WTC11 (cell line): ENCODE measurements at regions not wholly inside any gene's neighbourhood (a gene's known extent, or its start where the extent isn't known, plus 50 kb on each side); places are given as distances from the start of the nearest gene placed in this dataset.

Experiments
- ATAC-seq: fragments of 200-7000 bp; cut with Tn5 transposase; 2 replicates; pipeline ENCODE4 v1.10.0; 2021; ENCODE audit warnings: mild to moderate bottlenecking, moderate library complexity
- CTCF ChIA-PET: fragments of 300-600 bp; sonication (Branson Sonifier 250); formaldehyde crosslinking; loops from one replicate; lab custom pipeline; 2021; ENCODE audit warnings: antibody characterized with exemption; lab: Charles Lee
- POLR2A ChIA-PET: fragments of 350-600 bp; sonication (Branson Sonifier 250); formaldehyde crosslinking; loops from one replicate; lab custom pipeline; 2021; ENCODE audit warnings: antibody characterized with exemption; lab: Charles Lee
- DNase-seq: peaks from one replicate; pipeline ENCODE4 v3.0.0; 2021; ENCODE audit warnings: low spot score
- H3K27ac Mint-ChIP-seq: 2 replicates; pipeline ENCODE4 v1.8.0; 2021; ENCODE audit warnings: mixed read lengths
- H3K27me3 Mint-ChIP-seq: 2 replicates; pipeline ENCODE4 v1.8.0; 2021; ENCODE audit warnings: low read depth, mild to moderate bottlenecking, moderate library complexity, mixed read lengths
- H3K36me3 Mint-ChIP-seq: 2 replicates; pipeline ENCODE4 v1.8.0; 2021; ENCODE audit warnings: mixed read lengths
- H3K4me1 Mint-ChIP-seq: 2 replicates; pipeline ENCODE4 v1.8.0; 2022; ENCODE audit warnings: mixed read lengths
- H3K4me3 Mint-ChIP-seq: 2 replicates; pipeline ENCODE4 v1.8.0; 2021; ENCODE audit warnings: mild to moderate bottlenecking, moderate library complexity, mixed read lengths
- H3K9me3 Mint-ChIP-seq: 2 replicates; pipeline ENCODE4 v1.8.0; 2021; ENCODE audit warnings: mixed read lengths
- ETV6 ChIP-seq: sonication (generic); formaldehyde crosslinking; IDR thresholded peaks from 2 replicates; pipeline ENCODE4 v1.8.1; 2022; ENCODE audit warnings: mild to moderate bottlenecking, missing genetic modification reagents
- GTF2I ChIP-seq: fragments of 250-450 bp; sonication (Bioruptor Pico); conservative IDR thresholded peaks from 2 replicates; pipeline ENCODE4 v1.4.0; 2021; ENCODE audit warnings: mild to moderate bottlenecking
- MXD4 ChIP-seq: fragments of 250-450 bp; sonication (Bioruptor Pico); IDR thresholded peaks from 2 replicates; pipeline ENCODE4 v1.8.0; 2021; ENCODE audit warnings: mild to moderate bottlenecking, moderate library complexity, borderline replicate concordance
- NFE2L1 ChIP-seq: sonication (generic); formaldehyde crosslinking; IDR thresholded peaks from 2 replicates; pipeline ENCODE4 v1.8.1; 2023; ENCODE audit warnings: missing genetic modification reagents
- RELA ChIP-seq: sonication (generic); formaldehyde crosslinking; IDR thresholded peaks from 2 replicates; pipeline ENCODE4 v1.8.1; 2022; ENCODE audit warnings: missing genetic modification reagents, mild to moderate bottlenecking, borderline replicate concordance
- RORB ChIP-seq: fragments of 250-450 bp; sonication (Bioruptor Pico); IDR thresholded peaks from 2 replicates; pipeline ENCODE4 v1.9.0; 2021; ENCODE audit warnings: mild to moderate bottlenecking
- TEAD4 ChIP-seq: sonication (generic); formaldehyde crosslinking; IDR thresholded peaks from 2 replicates; pipeline ENCODE4 v1.8.0; 2022; ENCODE audit warnings: mild to moderate bottlenecking, missing genetic modification reagents
- ZBTB21 ChIP-seq: sonication (generic); formaldehyde crosslinking; IDR thresholded peaks from 2 replicates; pipeline ENCODE4 v1.8.1; 2023; ENCODE audit warnings: mild to moderate bottlenecking, missing genetic modification reagents, borderline replicate concordance
- ZNF263 ChIP-seq: sonication (generic); formaldehyde crosslinking; IDR thresholded peaks from 2 replicates; pipeline ENCODE4 v1.8.1; 2022; ENCODE audit warnings: low read depth, mild to moderate bottlenecking, moderate library complexity, missing genetic modification reagents
- ZNF317 ChIP-seq: sonication (generic); formaldehyde crosslinking; IDR thresholded peaks from 2 replicates; pipeline ENCODE4 v1.8.1; 2023; ENCODE audit warnings: low read depth, mild to moderate bottlenecking, moderate library complexity, missing genetic modification reagents, borderline replicate concordance
- ZNF423 ChIP-seq: fragments of 250-450 bp; sonication (Bioruptor Pico); IDR thresholded peaks from 2 replicates; pipeline ENCODE4 v2.1.2; 2022; ENCODE audit warnings: mild to moderate bottlenecking, moderate library complexity
- ZNF671 ChIP-seq: fragments of 250-450 bp; sonication (Bioruptor Pico); IDR thresholded peaks from 2 replicates; pipeline ENCODE4 v1.8.0; 2021; ENCODE audit warnings: mild to moderate bottlenecking
- TF ChIP-seq, protein P1 (sequence below): fragments of 250-450 bp; sonication (Bioruptor Pico); IDR thresholded peaks from 2 replicates; pipeline ENCODE4 v1.8.0; 2021; ENCODE audit warnings: mild to moderate bottlenecking
- TF ChIP-seq, protein P2 (sequence below): sonication (generic); formaldehyde crosslinking; IDR thresholded peaks from 2 replicates; pipeline ENCODE4 v1.8.1; 2022; ENCODE audit warnings: missing genetic modification reagents, borderline replicate concordance
- TF ChIP-seq, protein P3 (sequence below): sonication (generic); formaldehyde crosslinking; IDR thresholded peaks from 2 replicates; pipeline ENCODE4 v1.8.1; 2022; ENCODE audit warnings: low read depth, mild to moderate bottlenecking, moderate library complexity, missing genetic modification reagents, borderline replicate concordance
- TF ChIP-seq, protein P4 (sequence below): fragments of 250-450 bp; sonication (Bioruptor Pico); IDR thresholded peaks from 2 replicates; pipeline ENCODE4 v1.9.0; 2021; ENCODE audit warnings: mild to moderate bottlenecking
- TF ChIP-seq, protein P5 (sequence below): fragments of 250-450 bp; sonication (Bioruptor Pico); conservative IDR thresholded peaks from 2 replicates; pipeline ENCODE4 v1.9.0; 2021; ENCODE audit warnings: mild to moderate bottlenecking
- TF ChIP-seq, protein P6 (sequence below): sonication (generic); formaldehyde crosslinking; IDR thresholded peaks from 2 replicates; pipeline ENCODE4 v1.8.0; 2023; ENCODE audit warnings: missing genetic modification reagents, mild to moderate bottlenecking, borderline replicate concordance

DNA sequence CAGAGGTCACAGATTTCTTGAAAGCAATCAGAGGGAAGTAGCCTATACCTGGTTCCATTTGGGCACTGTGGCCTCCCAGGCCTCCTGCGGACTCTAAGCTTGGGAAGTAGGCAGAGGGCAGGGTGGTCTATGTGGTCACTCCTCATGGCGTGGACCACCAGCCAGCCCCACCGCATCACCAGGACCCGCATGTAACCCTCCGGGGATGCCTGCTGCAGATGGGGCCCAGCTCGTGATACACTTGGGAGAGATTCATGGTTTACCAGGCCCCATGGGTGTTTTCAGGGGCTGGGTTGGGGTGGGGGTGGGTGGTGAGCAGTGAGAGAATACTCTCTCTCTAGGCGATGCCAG is 123.7 kb downstream of the ASB7 start:
- POLR2A ChIA-PET, result no interaction called here
- CTCF ChIA-PET, result interaction anchor here (0.6 to 1.2 kb wide), 3 partner anchors 11 to 247 kb away, joined by 3 read pairs; no protein-coding TSS in a partner anchor
- TF ChIP-seq ETV6 (CRISPR knock-in tag), result no peak
- TF ChIP-seq, protein P1, sequence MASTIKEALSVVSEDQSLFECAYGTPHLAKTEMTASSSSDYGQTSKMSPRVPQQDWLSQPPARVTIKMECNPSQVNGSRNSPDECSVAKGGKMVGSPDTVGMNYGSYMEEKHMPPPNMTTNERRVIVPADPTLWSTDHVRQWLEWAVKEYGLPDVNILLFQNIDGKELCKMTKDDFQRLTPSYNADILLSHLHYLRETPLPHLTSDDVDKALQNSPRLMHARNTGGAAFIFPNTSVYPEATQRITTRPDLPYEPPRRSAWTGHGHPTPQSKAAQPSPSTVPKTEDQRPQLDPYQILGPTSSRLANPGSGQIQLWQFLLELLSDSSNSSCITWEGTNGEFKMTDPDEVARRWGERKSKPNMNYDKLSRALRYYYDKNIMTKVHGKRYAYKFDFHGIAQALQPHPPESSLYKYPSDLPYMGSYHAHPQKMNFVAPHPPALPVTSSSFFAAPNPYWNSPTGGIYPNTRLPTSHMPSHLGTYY (CRISPR knock-in tag), result no peak
- TF ChIP-seq, protein P2, sequence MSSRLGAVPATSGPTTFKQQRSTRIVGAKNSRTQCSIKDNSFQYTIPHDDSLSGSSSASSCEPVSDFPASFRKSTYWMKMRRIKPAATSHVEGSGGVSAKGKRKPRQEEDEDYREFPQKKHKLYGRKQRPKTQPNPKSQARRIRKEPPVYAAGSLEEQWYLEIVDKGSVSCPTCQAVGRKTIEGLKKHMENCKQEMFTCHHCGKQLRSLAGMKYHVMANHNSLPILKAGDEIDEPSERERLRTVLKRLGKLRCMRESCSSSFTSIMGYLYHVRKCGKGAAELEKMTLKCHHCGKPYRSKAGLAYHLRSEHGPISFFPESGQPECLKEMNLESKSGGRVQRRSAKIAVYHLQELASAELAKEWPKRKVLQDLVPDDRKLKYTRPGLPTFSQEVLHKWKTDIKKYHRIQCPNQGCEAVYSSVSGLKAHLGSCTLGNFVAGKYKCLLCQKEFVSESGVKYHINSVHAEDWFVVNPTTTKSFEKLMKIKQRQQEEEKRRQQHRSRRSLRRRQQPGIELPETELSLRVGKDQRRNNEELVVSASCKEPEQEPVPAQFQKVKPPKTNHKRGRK (CRISPR knock-in tag), result no peak
- TF ChIP-seq TEAD4 (CRISPR knock-in tag), result no peak
- no peak for TF ChIP-seq ZNF317
- TF ChIP-seq NFE2L1 (CRISPR knock-in tag), result no peak
- TF ChIP-seq, protein P3, sequence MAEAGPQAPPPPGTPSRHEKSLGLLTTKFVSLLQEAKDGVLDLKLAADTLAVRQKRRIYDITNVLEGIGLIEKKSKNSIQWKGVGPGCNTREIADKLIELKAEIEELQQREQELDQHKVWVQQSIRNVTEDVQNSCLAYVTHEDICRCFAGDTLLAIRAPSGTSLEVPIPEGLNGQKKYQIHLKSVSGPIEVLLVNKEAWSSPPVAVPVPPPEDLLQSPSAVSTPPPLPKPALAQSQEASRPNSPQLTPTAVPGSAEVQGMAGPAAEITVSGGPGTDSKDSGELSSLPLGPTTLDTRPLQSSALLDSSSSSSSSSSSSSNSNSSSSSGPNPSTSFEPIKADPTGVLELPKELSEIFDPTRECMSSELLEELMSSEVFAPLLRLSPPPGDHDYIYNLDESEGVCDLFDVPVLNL (CRISPR knock-in tag), result no peak
- no peak for TF ChIP-seq ZNF263 (CRISPR knock-in tag)
- TF ChIP-seq ZNF423 (CRISPR knock-in tag), result no peak
- TF ChIP-seq MXD4, result no peak
- ATAC-seq (no peak), DNase-seq (no peak)
- Mint-ChIP-seq H3K9me3 (no peaks in the 10 kb centered on the region), H3K4me3 (no peak overlapping the region), H3K36me3 (no peaks in the 10 kb centered on the region), H3K4me1 (peaks cover 8% of the 10 kb centered on the region), H3K27me3 (no peaks in the 10 kb centered on the region), H3K27ac (no peak overlapping the region)

DNA sequence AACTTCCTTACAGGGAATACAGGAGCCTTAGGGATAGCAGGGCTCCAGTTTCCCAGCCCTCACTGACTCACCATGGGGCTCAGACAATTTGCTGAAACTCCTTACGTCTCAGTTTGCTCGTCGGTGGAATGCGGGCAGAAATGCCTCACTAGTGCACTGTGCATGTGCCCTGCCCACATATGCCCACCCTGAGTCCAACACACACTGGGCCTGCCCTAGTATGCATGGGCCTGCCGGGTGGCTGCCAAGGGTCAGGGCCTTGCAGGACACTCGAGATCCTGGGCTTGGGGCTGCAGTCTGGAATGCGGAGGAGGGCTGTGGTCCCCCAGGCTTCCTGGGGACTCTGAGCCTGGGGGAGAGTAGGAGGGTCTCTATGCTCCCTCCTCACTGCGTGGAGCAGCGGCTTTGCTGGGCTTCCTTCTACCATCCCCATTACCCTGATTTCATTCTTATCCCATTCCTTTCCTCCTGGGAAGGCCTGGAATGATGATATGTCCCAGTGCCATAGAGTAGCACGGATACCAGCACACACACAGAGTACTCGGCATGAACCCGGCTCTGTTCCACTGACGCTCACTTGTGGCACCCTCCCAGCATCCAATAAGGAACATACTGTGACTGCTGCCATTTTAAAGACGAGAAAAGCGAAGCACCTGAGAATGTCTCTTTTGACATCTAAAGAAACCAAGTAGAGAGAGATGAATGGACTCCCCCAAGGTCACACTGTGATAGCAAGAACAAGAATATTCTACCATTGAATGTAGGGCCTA is 124.2 kb downstream of the ASB7 start:
- Mint-ChIP-seq H3K4me1 (peaks cover 8% of the 10 kb centered on the region), H3K36me3 (no peaks in the 10 kb centered on the region), H3K27me3 (no peaks in the 10 kb centered on the region), H3K4me3 (no peak overlapping the region), H3K9me3 (no peaks in the 10 kb centered on the region), H3K27ac (no peak overlapping the region)
- ChIA-PET POLR2A (interaction anchor here (0.5 kb wide), 1 partner anchor 23 kb away, joined by 3 read pairs; no protein-coding TSS in a partner anchor), CTCF (interaction anchor here (0.6 to 1.9 kb wide), 3 partner anchors 10 to 246 kb away, joined by 3 to 6 read pairs (median 3); no protein-coding TSS in a partner anchor)
- no peak for DNase-seq
- no peak for ATAC-seq
- TF ChIP-seq, protein P2 (CRISPR knock-in tag), result no peak
- TF ChIP-seq ZBTB21 (CRISPR knock-in tag) (no peak), ZNF671 (CRISPR knock-in tag) (no peak), GTF2I (CRISPR knock-in tag) (no peak), RORB (CRISPR knock-in tag) (no peak), MXD4 (no peak), RELA (CRISPR knock-in tag) (no peak)
- TF ChIP-seq, protein P4, sequence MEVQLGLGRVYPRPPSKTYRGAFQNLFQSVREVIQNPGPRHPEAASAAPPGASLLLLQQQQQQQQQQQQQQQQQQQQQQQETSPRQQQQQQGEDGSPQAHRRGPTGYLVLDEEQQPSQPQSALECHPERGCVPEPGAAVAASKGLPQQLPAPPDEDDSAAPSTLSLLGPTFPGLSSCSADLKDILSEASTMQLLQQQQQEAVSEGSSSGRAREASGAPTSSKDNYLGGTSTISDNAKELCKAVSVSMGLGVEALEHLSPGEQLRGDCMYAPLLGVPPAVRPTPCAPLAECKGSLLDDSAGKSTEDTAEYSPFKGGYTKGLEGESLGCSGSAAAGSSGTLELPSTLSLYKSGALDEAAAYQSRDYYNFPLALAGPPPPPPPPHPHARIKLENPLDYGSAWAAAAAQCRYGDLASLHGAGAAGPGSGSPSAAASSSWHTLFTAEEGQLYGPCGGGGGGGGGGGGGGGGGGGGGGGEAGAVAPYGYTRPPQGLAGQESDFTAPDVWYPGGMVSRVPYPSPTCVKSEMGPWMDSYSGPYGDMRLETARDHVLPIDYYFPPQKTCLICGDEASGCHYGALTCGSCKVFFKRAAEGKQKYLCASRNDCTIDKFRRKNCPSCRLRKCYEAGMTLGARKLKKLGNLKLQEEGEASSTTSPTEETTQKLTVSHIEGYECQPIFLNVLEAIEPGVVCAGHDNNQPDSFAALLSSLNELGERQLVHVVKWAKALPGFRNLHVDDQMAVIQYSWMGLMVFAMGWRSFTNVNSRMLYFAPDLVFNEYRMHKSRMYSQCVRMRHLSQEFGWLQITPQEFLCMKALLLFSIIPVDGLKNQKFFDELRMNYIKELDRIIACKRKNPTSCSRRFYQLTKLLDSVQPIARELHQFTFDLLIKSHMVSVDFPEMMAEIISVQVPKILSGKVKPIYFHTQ (CRISPR knock-in tag), result no peak
- TF ChIP-seq, protein P5, sequence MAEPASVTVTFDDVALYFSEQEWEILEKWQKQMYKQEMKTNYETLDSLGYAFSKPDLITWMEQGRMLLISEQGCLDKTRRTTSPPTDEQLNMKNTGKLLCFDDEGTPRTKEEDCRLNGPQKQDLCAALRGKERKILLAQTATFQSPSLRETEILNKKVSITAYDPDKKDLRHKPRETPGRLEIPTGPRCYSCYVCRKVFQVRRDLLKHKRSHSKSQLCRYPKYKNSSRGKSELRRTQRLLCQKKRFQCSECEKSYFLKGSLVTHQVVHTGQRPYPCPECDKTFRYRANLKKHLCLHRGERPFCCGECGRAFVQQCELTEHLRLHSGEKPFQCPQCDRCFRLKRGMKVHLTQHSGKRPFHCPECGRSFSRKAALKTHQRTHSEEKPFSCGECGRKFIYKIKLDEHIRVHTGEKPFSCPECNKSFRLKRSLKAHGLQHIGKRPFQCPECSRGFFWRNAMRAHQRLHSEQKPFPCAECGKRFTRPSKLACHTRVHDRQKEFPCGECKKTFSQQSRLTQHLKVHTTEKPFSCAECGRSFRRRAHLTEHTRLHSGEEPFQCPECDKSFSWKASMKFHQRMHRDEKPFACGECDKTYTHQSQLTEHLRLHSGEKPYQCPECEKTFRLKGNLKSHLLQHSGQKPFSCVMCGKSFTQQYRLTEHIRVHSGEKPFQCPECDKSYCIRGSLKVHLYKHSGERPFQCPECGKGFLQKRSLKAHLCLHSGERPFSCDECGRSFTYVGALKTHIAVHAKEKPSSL (CRISPR knock-in tag), result no peak
- TF ChIP-seq, protein P6, sequence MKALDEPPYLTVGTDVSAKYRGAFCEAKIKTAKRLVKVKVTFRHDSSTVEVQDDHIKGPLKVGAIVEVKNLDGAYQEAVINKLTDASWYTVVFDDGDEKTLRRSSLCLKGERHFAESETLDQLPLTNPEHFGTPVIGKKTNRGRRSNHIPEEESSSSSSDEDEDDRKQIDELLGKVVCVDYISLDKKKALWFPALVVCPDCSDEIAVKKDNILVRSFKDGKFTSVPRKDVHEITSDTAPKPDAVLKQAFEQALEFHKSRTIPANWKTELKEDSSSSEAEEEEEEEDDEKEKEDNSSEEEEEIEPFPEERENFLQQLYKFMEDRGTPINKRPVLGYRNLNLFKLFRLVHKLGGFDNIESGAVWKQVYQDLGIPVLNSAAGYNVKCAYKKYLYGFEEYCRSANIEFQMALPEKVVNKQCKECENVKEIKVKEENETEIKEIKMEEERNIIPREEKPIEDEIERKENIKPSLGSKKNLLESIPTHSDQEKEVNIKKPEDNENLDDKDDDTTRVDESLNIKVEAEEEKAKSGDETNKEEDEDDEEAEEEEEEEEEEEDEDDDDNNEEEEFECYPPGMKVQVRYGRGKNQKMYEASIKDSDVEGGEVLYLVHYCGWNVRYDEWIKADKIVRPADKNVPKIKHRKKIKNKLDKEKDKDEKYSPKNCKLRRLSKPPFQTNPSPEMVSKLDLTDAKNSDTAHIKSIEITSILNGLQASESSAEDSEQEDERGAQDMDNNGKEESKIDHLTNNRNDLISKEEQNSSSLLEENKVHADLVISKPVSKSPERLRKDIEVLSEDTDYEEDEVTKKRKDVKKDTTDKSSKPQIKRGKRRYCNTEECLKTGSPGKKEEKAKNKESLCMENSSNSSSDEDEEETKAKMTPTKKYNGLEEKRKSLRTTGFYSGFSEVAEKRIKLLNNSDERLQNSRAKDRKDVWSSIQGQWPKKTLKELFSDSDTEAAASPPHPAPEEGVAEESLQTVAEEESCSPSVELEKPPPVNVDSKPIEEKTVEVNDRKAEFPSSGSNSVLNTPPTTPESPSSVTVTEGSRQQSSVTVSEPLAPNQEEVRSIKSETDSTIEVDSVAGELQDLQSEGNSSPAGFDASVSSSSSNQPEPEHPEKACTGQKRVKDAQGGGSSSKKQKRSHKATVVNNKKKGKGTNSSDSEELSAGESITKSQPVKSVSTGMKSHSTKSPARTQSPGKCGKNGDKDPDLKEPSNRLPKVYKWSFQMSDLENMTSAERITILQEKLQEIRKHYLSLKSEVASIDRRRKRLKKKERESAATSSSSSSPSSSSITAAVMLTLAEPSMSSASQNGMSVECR, result no peak
